ENCODE measurements at regions not wholly inside any gene's neighbourhood (a gene's known extent, or its start where the extent isn't known, plus 50 kb on each side); places are given as distances from the start of the nearest gene placed in this dataset.
"Not testable (repeated sequence)": the region's sequence is repeated elsewhere in the genome, so short reads cannot be mapped to it uniquely, and the experiment has no call there.

- no peak for DNase-seq
- H3K9me3 ChIP-seq (replicated peaks; ENCODE audit: control insufficient read depth, low read depth, low read length), result no peaks in the 10 kb centered on the region
- H3K27me3 ChIP-seq (ENCODE audit: control insufficient read depth, insufficient read depth, low read length), result no peaks in the 10 kb centered on the region
- H3K27ac ChIP-seq (ENCODE audit: low read length), result no peak overlapping the region
- no peaks in the 10 kb centered on the region for H3K4me1 ChIP-seq (ENCODE audit: control insufficient read depth, insufficient read depth, low read length)
- WGBS (ENCODE audit: insufficient coverage), result no CpG with 5 or more reads among the region's 2 CpGs
- H3K36me3 ChIP-seq (ENCODE audit: control insufficient read depth, insufficient read depth, low read length), result no peaks in the 10 kb centered on the region
- no peak overlapping the region for H3K4me3 ChIP-seq (ENCODE audit: low read length)
These were observed 108.8 kb upstream of the TCF21 start for GRCh38 chr6:133779916-133780695.

- no CpG with 5 or more reads among the region's 2 CpGs for WGBS (ENCODE audit: insufficient coverage)
- DNase-seq, result no peak
- H3K4me3 ChIP-seq (ENCODE audit: low read length), result no peak overlapping the region
- no peak overlapping the region for H3K27ac ChIP-seq (ENCODE audit: low read length)
- no peaks in the 10 kb centered on the region for H3K4me1 ChIP-seq (ENCODE audit: control insufficient read depth, insufficient read depth, low read length)
- no peaks in the 10 kb centered on the region for H3K27me3 ChIP-seq (ENCODE audit: control insufficient read depth, insufficient read depth, low read length)
- H3K36me3 ChIP-seq (ENCODE audit: control insufficient read depth, insufficient read depth, low read length), result no peaks in the 10 kb centered on the region
- H3K9me3 ChIP-seq (replicated peaks; ENCODE audit: control insufficient read depth, low read depth, low read length), result no peaks in the 10 kb centered on the region
These were observed 102.9 kb upstream of the TCF21 start for GRCh38 chr6:133786016-133786415.

GRCh38 chr6:133787122-133787521, 101.8 kb upstream of the TCF21 start:
- DNase-seq, result no peak
- no peak overlapping the region for H3K4me3 ChIP-seq (ENCODE audit: low read length)
- no peaks in the 10 kb centered on the region for H3K36me3 ChIP-seq (ENCODE audit: control insufficient read depth, insufficient read depth, low read length)
- 60% methylated on average over 1 of the region's 3 CpGs for WGBS (ENCODE audit: insufficient coverage)
- no peak overlapping the region for H3K27ac ChIP-seq (ENCODE audit: low read length)
- no peaks in the 10 kb centered on the region for H3K27me3 ChIP-seq (ENCODE audit: control insufficient read depth, insufficient read depth, low read length)
- H3K9me3 ChIP-seq (replicated peaks; ENCODE audit: control insufficient read depth, low read depth, low read length), result no peaks in the 10 kb centered on the region
- H3K4me1 ChIP-seq (ENCODE audit: control insufficient read depth, insufficient read depth, low read length), result no peaks in the 10 kb centered on the region

- 100% methylated on average over 1 of the region's 4 CpGs for WGBS (ENCODE audit: insufficient coverage)
- H3K4me3 ChIP-seq (ENCODE audit: low read length), result no peak overlapping the region
- DNase-seq, result no peak
- no peak overlapping the region for H3K27ac ChIP-seq (ENCODE audit: low read length)
- no peaks in the 10 kb centered on the region for H3K9me3 ChIP-seq (replicated peaks; ENCODE audit: control insufficient read depth, low read depth, low read length)
- H3K27me3 ChIP-seq (ENCODE audit: control insufficient read depth, insufficient read depth, low read length), result no peaks in the 10 kb centered on the region
- no peaks in the 10 kb centered on the region for H3K4me1 ChIP-seq (ENCODE audit: control insufficient read depth, insufficient read depth, low read length)
- no peaks in the 10 kb centered on the region for H3K36me3 ChIP-seq (ENCODE audit: control insufficient read depth, insufficient read depth, low read length)
These were observed 100.9 kb upstream of the TCF21 start for GRCh38 chr6:133787859-133788505.

- no peak for DNase-seq
- WGBS (ENCODE audit: insufficient coverage), result 75% methylated on average over 2 of the region's 3 CpGs
- H3K9me3 ChIP-seq (replicated peaks; ENCODE audit: control insufficient read depth, low read depth, low read length), result no peaks in the 10 kb centered on the region
- no peak overlapping the region for H3K4me3 ChIP-seq (ENCODE audit: low read length)
- H3K36me3 ChIP-seq (ENCODE audit: control insufficient read depth, insufficient read depth, low read length), result no peaks in the 10 kb centered on the region
- H3K4me1 ChIP-seq (ENCODE audit: control insufficient read depth, insufficient read depth, low read length), result no peaks in the 10 kb centered on the region
- H3K27ac ChIP-seq (ENCODE audit: low read length), result no peak overlapping the region
- no peaks in the 10 kb centered on the region for H3K27me3 ChIP-seq (ENCODE audit: control insufficient read depth, insufficient read depth, low read length)
These were observed 100.4 kb upstream of the TCF21 start for GRCh38 chr6:133788556-133788955.

- H3K9me3 ChIP-seq (replicated peaks; ENCODE audit: control insufficient read depth, low read depth, low read length); DNase-seq; H3K27ac ChIP-seq (ENCODE audit: low read length); H3K27me3 ChIP-seq (ENCODE audit: control insufficient read depth, insufficient read depth, low read length); H3K4me3 ChIP-seq (ENCODE audit: low read length); H3K36me3 ChIP-seq (ENCODE audit: control insufficient read depth, insufficient read depth, low read length); H3K4me1 ChIP-seq (ENCODE audit: control insufficient read depth, insufficient read depth, low read length): not testable (repeated sequence)
- WGBS (ENCODE audit: insufficient coverage), result 100% methylated on average over 1 of the region's 1 CpG
These were observed 99.5 kb upstream of the TCF21 start for GRCh38 chr6:133789449-133789848.

- H3K36me3 ChIP-seq (ENCODE audit: control insufficient read depth, insufficient read depth, low read length); H3K27ac ChIP-seq (ENCODE audit: low read length); DNase-seq; H3K9me3 ChIP-seq (replicated peaks; ENCODE audit: control insufficient read depth, low read depth, low read length); H3K4me3 ChIP-seq (ENCODE audit: low read length); H3K27me3 ChIP-seq (ENCODE audit: control insufficient read depth, insufficient read depth, low read length); H3K4me1 ChIP-seq (ENCODE audit: control insufficient read depth, insufficient read depth, low read length): not testable (repeated sequence)
These were observed 98.2 kb upstream of the TCF21 start for GRCh38 chr6:133790756-133791155.

- not testable (repeated sequence) for DNase-seq; H3K36me3 ChIP-seq (ENCODE audit: control insufficient read depth, insufficient read depth, low read length); H3K4me1 ChIP-seq (ENCODE audit: control insufficient read depth, insufficient read depth, low read length); H3K27ac ChIP-seq (ENCODE audit: low read length); H3K27me3 ChIP-seq (ENCODE audit: control insufficient read depth, insufficient read depth, low read length); H3K4me3 ChIP-seq (ENCODE audit: low read length); H3K9me3 ChIP-seq (replicated peaks; ENCODE audit: control insufficient read depth, low read depth, low read length)
- WGBS (ENCODE audit: insufficient coverage), result no CpG with 5 or more reads among the region's 2 CpGs
These were observed 93.9 kb upstream of the TCF21 start for GRCh38 chr6:133795051-133795450.

GRCh38 chr6:133796235-133796634, 92.7 kb upstream of the TCF21 start:
- Histone ChIP-seq H3K9me3 (replicated peaks; ENCODE audit: control insufficient read depth, low read depth, low read length) (peaks cover 3% of the 10 kb centered on the region), H3K27ac (ENCODE audit: low read length) (no peak overlapping the region), H3K27me3 (ENCODE audit: control insufficient read depth, insufficient read depth, low read length) (no peaks in the 10 kb centered on the region), H3K4me1 (ENCODE audit: control insufficient read depth, insufficient read depth, low read length) (no peaks in the 10 kb centered on the region), H3K36me3 (ENCODE audit: control insufficient read depth, insufficient read depth, low read length) (no peaks in the 10 kb centered on the region), H3K4me3 (ENCODE audit: low read length) (no peak overlapping the region)
- WGBS (ENCODE audit: insufficient coverage), result no CpG with 5 or more reads among the region's 1 CpG
- DNase-seq, result no peak

- Histone ChIP-seq H3K4me1 (ENCODE audit: control insufficient read depth, insufficient read depth, low read length) (no peaks in the 10 kb centered on the region), H3K36me3 (ENCODE audit: control insufficient read depth, insufficient read depth, low read length) (no peaks in the 10 kb centered on the region), H3K27me3 (ENCODE audit: control insufficient read depth, insufficient read depth, low read length) (no peaks in the 10 kb centered on the region), H3K27ac (ENCODE audit: low read length) (no peak overlapping the region), H3K9me3 (replicated peaks; ENCODE audit: control insufficient read depth, low read depth, low read length) (peaks cover 3% of the 10 kb centered on the region), H3K4me3 (ENCODE audit: low read length) (no peak overlapping the region)
- WGBS (ENCODE audit: insufficient coverage), result no CpG with 5 or more reads among the region's 1 CpG
- peak; percentile 38 for DNase-seq
These were observed 89.9 kb upstream of the TCF21 start for GRCh38 chr6:133799043-133799442.
